Retinal pigment epithelial cell (primary cell): ENCODE measurements at regions not wholly inside any gene's neighbourhood (a gene's known extent, or its start where the extent isn't known, plus 50 kb on each side); places are given as distances from the start of the nearest gene placed in this dataset.
"Not testable (repeated sequence)": the region's sequence is repeated elsewhere in the genome, so short reads cannot be mapped to it uniquely, and the experiment has no call there.

ENCODE experiments used
- DNase-seq: peaks from one replicate; pipeline ENCODE4 v3.0.0-alpha.2; 2010; ENCODE audit warnings: low read depth
- H3K4me3 ChIP-seq: 2 replicates; pipeline ENCODE4 v1.5.1; 2011; ENCODE audit warnings: mild to moderate bottlenecking, low read length, control low read depth, moderate library complexity
- TF ChIP-seq, protein P1 (sequence below): conservative IDR thresholded peaks from 2 replicates; pipeline ENCODE4 v1.5.1; 2011; ENCODE audit warnings: low read depth, low read length, control low read depth, inconsistent platforms

DNA sequence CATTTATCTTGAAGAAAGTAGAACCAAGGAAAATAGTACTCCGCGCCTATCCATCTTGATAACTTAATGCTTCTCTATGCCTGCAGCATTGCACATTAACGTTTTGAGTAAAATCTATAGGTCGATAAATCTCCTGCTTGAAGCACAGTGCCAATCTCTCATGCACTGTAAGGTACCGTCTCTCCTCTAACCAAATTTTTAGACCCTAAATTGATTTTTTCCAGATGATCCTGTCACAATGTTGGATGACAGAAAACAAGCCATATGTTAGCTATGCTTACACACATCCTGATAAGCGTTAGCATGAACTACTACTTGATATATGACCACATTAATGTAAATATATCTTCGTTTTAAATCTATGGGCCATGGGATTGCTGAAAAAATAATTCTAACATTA is 723.8 kb upstream of the CDH6 start:
- no peak for DNase-seq
- TF ChIP-seq, protein P1, sequence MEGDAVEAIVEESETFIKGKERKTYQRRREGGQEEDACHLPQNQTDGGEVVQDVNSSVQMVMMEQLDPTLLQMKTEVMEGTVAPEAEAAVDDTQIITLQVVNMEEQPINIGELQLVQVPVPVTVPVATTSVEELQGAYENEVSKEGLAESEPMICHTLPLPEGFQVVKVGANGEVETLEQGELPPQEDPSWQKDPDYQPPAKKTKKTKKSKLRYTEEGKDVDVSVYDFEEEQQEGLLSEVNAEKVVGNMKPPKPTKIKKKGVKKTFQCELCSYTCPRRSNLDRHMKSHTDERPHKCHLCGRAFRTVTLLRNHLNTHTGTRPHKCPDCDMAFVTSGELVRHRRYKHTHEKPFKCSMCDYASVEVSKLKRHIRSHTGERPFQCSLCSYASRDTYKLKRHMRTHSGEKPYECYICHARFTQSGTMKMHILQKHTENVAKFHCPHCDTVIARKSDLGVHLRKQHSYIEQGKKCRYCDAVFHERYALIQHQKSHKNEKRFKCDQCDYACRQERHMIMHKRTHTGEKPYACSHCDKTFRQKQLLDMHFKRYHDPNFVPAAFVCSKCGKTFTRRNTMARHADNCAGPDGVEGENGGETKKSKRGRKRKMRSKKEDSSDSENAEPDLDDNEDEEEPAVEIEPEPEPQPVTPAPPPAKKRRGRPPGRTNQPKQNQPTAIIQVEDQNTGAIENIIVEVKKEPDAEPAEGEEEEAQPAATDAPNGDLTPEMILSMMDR = no peak
- H3K4me3 ChIP-seq = no peak overlapping the region

DNA sequence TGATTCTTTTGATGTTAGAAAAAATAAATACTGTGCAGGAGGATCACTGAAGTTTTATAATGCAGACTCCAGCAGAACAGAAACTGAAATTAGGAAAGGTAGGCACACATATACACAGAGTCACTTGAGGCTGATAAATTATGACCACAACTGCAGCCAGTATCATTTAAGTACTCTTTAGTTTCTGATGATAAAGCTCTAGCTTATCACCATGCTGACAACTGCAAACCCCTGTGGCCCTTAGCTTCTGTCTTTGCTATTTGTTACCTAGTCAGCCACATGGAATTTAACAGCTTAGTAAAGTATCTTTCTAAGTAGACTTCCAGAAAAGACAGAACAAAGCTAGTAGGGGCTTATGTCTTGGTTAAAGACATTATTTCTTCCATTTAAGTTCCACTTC is 734.8 kb upstream of the CDH6 start:
- no peak overlapping the region for H3K4me3 ChIP-seq
- no peak for DNase-seq
- TF ChIP-seq, protein P1 = no peak

DNA sequence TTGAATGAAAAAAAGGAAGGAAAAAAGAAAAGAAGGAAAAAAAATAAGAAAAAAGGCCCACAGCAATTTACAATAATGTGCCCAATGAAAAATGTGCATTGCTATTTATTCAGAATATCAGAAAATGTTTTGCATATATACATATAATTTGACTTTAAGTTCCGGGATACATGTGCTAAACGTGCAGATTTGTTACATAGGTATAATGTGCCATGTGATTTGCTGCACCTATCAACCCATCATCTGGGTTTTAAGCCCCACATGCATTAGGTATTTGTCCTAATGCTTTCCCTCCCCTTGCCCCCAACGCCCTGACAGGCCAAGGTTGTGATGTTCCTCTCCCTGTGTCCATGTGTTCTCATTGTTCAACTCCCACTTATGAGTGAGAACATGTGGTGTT is 738.0 kb upstream of the CDH6 start:
- DNase-seq, H3K4me3 ChIP-seq: not testable (repeated sequence)

DNA sequence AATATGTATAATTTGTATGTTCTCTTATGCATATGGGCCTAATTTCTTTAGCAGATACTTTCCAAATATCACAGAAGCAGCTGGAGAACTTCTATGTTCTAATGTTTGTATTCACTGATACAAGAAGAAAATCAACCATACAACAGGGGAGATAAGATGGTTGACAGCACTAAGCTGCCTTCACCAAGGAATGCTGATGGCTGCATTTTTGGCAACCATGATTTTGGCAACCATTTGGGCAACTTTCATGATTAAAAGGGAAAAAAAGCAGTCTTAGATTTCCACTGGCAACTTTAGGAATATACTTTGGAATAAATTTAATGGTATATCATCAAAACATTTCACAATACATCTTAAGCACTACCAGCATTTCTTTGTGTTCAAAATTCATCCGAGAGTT is 740.3 kb upstream of the CDH6 start:
- no peak for DNase-seq
- H3K4me3 ChIP-seq = no peak overlapping the region
- TF ChIP-seq, protein P1 = no peak

DNA sequence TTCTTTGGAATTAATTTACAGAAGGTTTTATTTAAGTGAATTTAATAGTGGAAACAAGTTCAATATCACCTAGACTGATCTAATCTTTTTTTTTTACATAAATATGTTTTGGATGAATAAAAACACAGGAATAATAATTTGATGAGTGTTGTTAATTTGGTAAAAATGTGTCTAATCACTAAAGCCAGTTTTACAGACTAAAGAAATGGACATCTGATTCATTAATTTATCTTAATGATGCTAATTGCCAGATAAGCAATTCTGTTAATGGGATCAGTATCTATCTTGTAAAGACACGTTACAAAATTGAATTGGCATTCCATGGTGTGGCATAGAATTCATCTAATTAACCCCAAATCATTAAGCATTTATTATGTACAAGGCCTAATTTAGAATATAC is 743.3 kb upstream of the CDH6 start:
- TF ChIP-seq, protein P1 = no peak
- H3K4me3 ChIP-seq = no peak overlapping the region
- no peak for DNase-seq

DNA sequence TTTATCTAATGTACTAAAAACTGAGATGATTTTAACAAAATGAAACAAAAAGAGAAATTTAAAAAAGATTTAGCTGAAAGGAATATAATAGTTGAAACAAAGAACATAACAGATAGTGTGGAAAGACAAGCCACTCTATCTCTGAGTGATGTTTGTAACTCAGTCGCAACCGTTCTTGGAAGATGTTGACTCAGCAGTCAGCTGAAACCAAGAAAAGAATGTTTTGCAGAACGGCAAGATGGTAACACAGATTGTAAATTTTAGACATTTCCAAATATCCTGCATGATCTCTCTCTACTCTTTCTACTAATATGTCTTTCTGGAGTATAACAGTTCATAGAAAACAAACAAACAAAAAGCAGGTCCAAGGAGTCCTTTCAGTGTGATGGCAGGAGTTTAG is 746.1 kb upstream of the CDH6 start:
- H3K4me3 ChIP-seq = no peak overlapping the region

DNA sequence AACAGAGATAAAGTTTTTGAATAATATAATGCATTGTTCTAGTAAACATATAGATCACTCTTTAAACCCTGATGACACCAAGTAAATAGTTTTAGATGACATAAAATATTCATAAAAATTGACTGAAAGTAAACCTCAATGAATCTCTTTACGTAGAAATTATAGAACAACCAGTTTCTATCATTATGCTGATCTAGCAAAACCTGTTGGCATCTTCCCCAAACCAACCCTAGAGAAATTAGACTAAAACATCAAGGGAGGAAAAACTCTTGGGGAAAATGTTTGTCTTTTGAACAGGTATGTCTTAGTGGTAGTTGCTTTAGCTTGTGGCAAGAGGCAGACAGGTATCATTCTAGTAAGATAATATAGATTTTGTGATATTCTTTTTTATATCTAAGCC is 747.0 kb upstream of the CDH6 start:
- no peak for DNase-seq
- H3K4me3 ChIP-seq = no peak overlapping the region
- TF ChIP-seq, protein P1 = no peak

More for the DNA sequence above, 746.1 kb upstream of the CDH6 start:
- no peak for DNase-seq
- TF ChIP-seq, protein P1 = no peak

DNA sequence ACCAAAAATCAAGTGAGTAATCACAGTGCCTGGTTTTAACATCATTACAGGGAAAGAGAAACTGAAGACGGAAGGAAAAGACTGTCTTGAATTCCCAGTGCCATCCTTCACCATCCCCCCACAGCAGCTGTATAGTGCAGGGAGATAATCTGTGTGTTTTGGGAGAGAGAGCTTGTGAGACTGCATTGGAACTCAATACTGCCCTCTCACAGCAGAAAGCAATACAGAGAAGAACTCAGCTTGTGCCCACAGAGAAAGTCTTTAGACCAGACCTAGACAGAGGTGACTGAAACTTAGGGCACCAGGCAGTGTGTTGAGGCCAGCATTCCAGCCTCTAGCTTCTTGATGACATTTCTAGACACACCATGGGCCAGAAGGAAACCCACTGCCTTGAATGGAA is 754.7 kb upstream of the CDH6 start:
- DNase-seq = no peak
- no peak overlapping the region for H3K4me3 ChIP-seq
- TF ChIP-seq, protein P1 = no peak
